ENCODE measurements at regions not wholly inside any gene's neighbourhood (a gene's known extent, or its start where the extent isn't known, plus 50 kb on each side); places are given as distances from the start of the nearest gene placed in this dataset.
"Not testable (repeated sequence)": the region's sequence is repeated elsewhere in the genome, so short reads cannot be mapped to it uniquely, and the experiment has no call there.

- no CpG with 5 or more reads among the region's 1 CpG for WGBS
- Histone ChIP-seq H3K9ac (ENCODE audit: low read depth, low read length) (no peak overlapping the region), H3K9me3 (ENCODE audit: insufficient read depth, low read depth, low read length) (no peaks in the 10 kb centered on the region), H3K36me3 (ENCODE audit: insufficient read depth, low read length) (no peaks in the 10 kb centered on the region), H3K27me3 (ENCODE audit: insufficient read depth, low read length) (no peaks in the 10 kb centered on the region), H3K4me1 (ENCODE audit: insufficient read depth, low read length) (0 out of 2 replicates have a peak, but pooled peaks cover 4% of the 10 kb centered on the region), H3K27ac (ENCODE audit: low read depth, low read length) (no peak overlapping the region), H3K4me3 (ENCODE audit: low read length) (no peak overlapping the region)
Observed at GRCh38 chr4:177530561-177530960, 88.3 kb upstream of the AGA start.

- Histone ChIP-seq H3K36me3 (ENCODE audit: insufficient read depth, low read length) (no peaks in the 10 kb centered on the region), H3K9ac (ENCODE audit: low read depth, low read length) (no peak overlapping the region), H3K4me1 (ENCODE audit: insufficient read depth, low read length) (0 out of 2 replicates have a peak, but pooled peaks cover 4% of the 10 kb centered on the region), H3K9me3 (ENCODE audit: insufficient read depth, low read depth, low read length) (no peaks in the 10 kb centered on the region), H3K27ac (ENCODE audit: low read depth, low read length) (no peak overlapping the region), H3K27me3 (ENCODE audit: insufficient read depth, low read length) (no peaks in the 10 kb centered on the region), H3K4me3 (ENCODE audit: low read length) (no peak overlapping the region)
- no CpG with 5 or more reads among the region's 2 CpGs for WGBS
Observed at GRCh38 chr4:177532358-177532757, 90.1 kb upstream of the AGA start.

GRCh38 chr4:177534841-177535240 lies 92.6 kb upstream of the AGA start:
- H3K27me3 ChIP-seq (ENCODE audit: insufficient read depth, low read length); H3K36me3 ChIP-seq (ENCODE audit: insufficient read depth, low read length); H3K4me1 ChIP-seq (ENCODE audit: insufficient read depth, low read length); H3K4me3 ChIP-seq (ENCODE audit: low read length); H3K27ac ChIP-seq (ENCODE audit: low read depth, low read length); H3K9me3 ChIP-seq (ENCODE audit: insufficient read depth, low read depth, low read length); H3K9ac ChIP-seq (ENCODE audit: low read depth, low read length): not testable (repeated sequence)
- 77% methylated on average over 3 of the region's 3 CpGs for WGBS

- Histone ChIP-seq H3K36me3 (ENCODE audit: insufficient read depth, low read length) (no peaks in the 10 kb centered on the region), H3K4me1 (ENCODE audit: insufficient read depth, low read length) (no peaks in the 10 kb centered on the region), H3K27ac (ENCODE audit: low read depth, low read length) (no peak overlapping the region), H3K9ac (ENCODE audit: low read depth, low read length) (no peak overlapping the region), H3K4me3 (ENCODE audit: low read length) (no peak overlapping the region), H3K9me3 (ENCODE audit: insufficient read depth, low read depth, low read length) (no peaks in the 10 kb centered on the region), H3K27me3 (ENCODE audit: insufficient read depth, low read length) (no peaks in the 10 kb centered on the region)
Observed at GRCh38 chr4:177546745-177547144, 104.5 kb upstream of the AGA start.

GRCh38 chr4:177547985-177548384 lies 105.7 kb upstream of the AGA start:
- no peaks in the 10 kb centered on the region for H3K36me3 ChIP-seq (ENCODE audit: insufficient read depth, low read length)
- H3K9ac ChIP-seq (ENCODE audit: low read depth, low read length) = no peak overlapping the region
- H3K4me3 ChIP-seq (ENCODE audit: low read length) = no peak overlapping the region
- H3K4me1 ChIP-seq (ENCODE audit: insufficient read depth, low read length) = no peaks in the 10 kb centered on the region
- H3K9me3 ChIP-seq (ENCODE audit: insufficient read depth, low read depth, low read length) = no peaks in the 10 kb centered on the region
- no peak overlapping the region for H3K27ac ChIP-seq (ENCODE audit: low read depth, low read length)
- H3K27me3 ChIP-seq (ENCODE audit: insufficient read depth, low read length) = no peaks in the 10 kb centered on the region
- WGBS = 91% methylated on average over 1 of the region's 1 CpG

- Histone ChIP-seq H3K27ac (ENCODE audit: low read depth, low read length) (no peak overlapping the region), H3K36me3 (ENCODE audit: insufficient read depth, low read length) (no peaks in the 10 kb centered on the region), H3K27me3 (ENCODE audit: insufficient read depth, low read length) (no peaks in the 10 kb centered on the region), H3K9ac (ENCODE audit: low read depth, low read length) (no peak overlapping the region), H3K4me1 (ENCODE audit: insufficient read depth, low read length) (peaks cover 13% of the 10 kb centered on the region), H3K4me3 (ENCODE audit: low read length) (no peak overlapping the region), H3K9me3 (ENCODE audit: insufficient read depth, low read depth, low read length) (no peaks in the 10 kb centered on the region)
- WGBS = 6% methylated on average over 1 of the region's 2 CpGs
Observed at GRCh38 chr4:177555007-177555574, 112.9 kb upstream of the AGA start.

- WGBS = 97% methylated on average over 21 of the region's 21 CpGs
Observed at GRCh38 chr4:177557416-177557815, 115.2 kb upstream of the AGA start.

GRCh38 chr4:177558995-177559394 lies 116.8 kb upstream of the AGA start:
- Histone ChIP-seq H3K4me3 (ENCODE audit: low read length) (no peak overlapping the region), H3K36me3 (ENCODE audit: insufficient read depth, low read length) (no peaks in the 10 kb centered on the region), H3K27me3 (ENCODE audit: insufficient read depth, low read length) (no peaks in the 10 kb centered on the region), H3K9ac (ENCODE audit: low read depth, low read length) (no peak overlapping the region), H3K9me3 (ENCODE audit: insufficient read depth, low read depth, low read length) (no peaks in the 10 kb centered on the region), H3K4me1 (ENCODE audit: insufficient read depth, low read length) (peaks cover 13% of the 10 kb centered on the region), H3K27ac (ENCODE audit: low read depth, low read length) (no peak overlapping the region; the same call in 1 of the 2 replicates)
- 38% methylated on average over 3 of the region's 3 CpGs for WGBS

More at GRCh38 chr4:177557416-177557815, 115.2 kb upstream of the AGA start:
- Histone ChIP-seq H3K4me1 (ENCODE audit: insufficient read depth, low read length) (peaks cover 13% of the 10 kb centered on the region), H3K9ac (ENCODE audit: low read depth, low read length) (no peak overlapping the region), H3K27me3 (ENCODE audit: insufficient read depth, low read length) (no peaks in the 10 kb centered on the region), H3K4me3 (ENCODE audit: low read length) (no peak overlapping the region), H3K36me3 (ENCODE audit: insufficient read depth, low read length) (no peaks in the 10 kb centered on the region), H3K9me3 (ENCODE audit: insufficient read depth, low read depth, low read length) (no peaks in the 10 kb centered on the region), H3K27ac (ENCODE audit: low read depth, low read length) (no peak overlapping the region)

- WGBS = 98% methylated on average over 3 of the region's 4 CpGs
- Histone ChIP-seq H3K36me3 (ENCODE audit: insufficient read depth, low read length) (no peaks in the 10 kb centered on the region), H3K9ac (ENCODE audit: low read depth, low read length) (no peak overlapping the region), H3K4me1 (ENCODE audit: insufficient read depth, low read length) (peaks cover 13% of the 10 kb centered on the region), H3K27me3 (ENCODE audit: insufficient read depth, low read length) (no peaks in the 10 kb centered on the region), H3K27ac (ENCODE audit: low read depth, low read length) (no peak overlapping the region), H3K9me3 (ENCODE audit: insufficient read depth, low read depth, low read length) (no peaks in the 10 kb centered on the region), H3K4me3 (ENCODE audit: low read length) (no peak overlapping the region)
Observed at GRCh38 chr4:177562163-177562562, 119.9 kb upstream of the AGA start.

GRCh38 chr4:177562859-177563258 lies 120.6 kb upstream of the AGA start:
- Histone ChIP-seq H3K9me3 (ENCODE audit: insufficient read depth, low read depth, low read length) (no peaks in the 10 kb centered on the region), H3K4me3 (ENCODE audit: low read length) (no peak overlapping the region), H3K4me1 (ENCODE audit: insufficient read depth, low read length) (peaks cover 13% of the 10 kb centered on the region), H3K9ac (ENCODE audit: low read depth, low read length) (no peak overlapping the region), H3K36me3 (ENCODE audit: insufficient read depth, low read length) (no peaks in the 10 kb centered on the region), H3K27ac (ENCODE audit: low read depth, low read length) (no peak overlapping the region), H3K27me3 (ENCODE audit: insufficient read depth, low read length) (no peaks in the 10 kb centered on the region)
- no CpG with 5 or more reads among the region's 1 CpG for WGBS

GRCh38 chr4:177566691-177567090 lies 124.5 kb upstream of the AGA start:
- Histone ChIP-seq H3K4me1 (ENCODE audit: insufficient read depth, low read length) (no peaks in the 10 kb centered on the region), H3K9me3 (ENCODE audit: insufficient read depth, low read depth, low read length) (no peaks in the 10 kb centered on the region), H3K27ac (ENCODE audit: low read depth, low read length) (no peak overlapping the region), H3K4me3 (ENCODE audit: low read length) (no peak overlapping the region), H3K9ac (ENCODE audit: low read depth, low read length) (no peak overlapping the region), H3K27me3 (ENCODE audit: insufficient read depth, low read length) (no peaks in the 10 kb centered on the region), H3K36me3 (ENCODE audit: insufficient read depth, low read length) (no peaks in the 10 kb centered on the region)
- WGBS = 78% methylated on average over 5 of the region's 5 CpGs

GRCh38 chr4:177568931-177569330 lies 126.7 kb upstream of the AGA start:
- H3K9ac ChIP-seq (ENCODE audit: low read depth, low read length) = no peak overlapping the region

More at GRCh38 chr4:177568931-177569330, 126.7 kb upstream of the AGA start:
- Histone ChIP-seq H3K27ac (ENCODE audit: low read depth, low read length) (no peak overlapping the region), H3K4me3 (ENCODE audit: low read length) (no peak overlapping the region), H3K27me3 (ENCODE audit: insufficient read depth, low read length) (no peaks in the 10 kb centered on the region), H3K9me3 (ENCODE audit: insufficient read depth, low read depth, low read length) (no peaks in the 10 kb centered on the region), H3K4me1 (ENCODE audit: insufficient read depth, low read length) (no peaks in the 10 kb centered on the region), H3K36me3 (ENCODE audit: insufficient read depth, low read length) (no peaks in the 10 kb centered on the region)
- 98% methylated on average over 3 of the region's 3 CpGs for WGBS

All from HUES64 (cell line).